ENCODE measurements at regions not wholly inside any gene's neighbourhood (a gene's known extent, or its start where the extent isn't known, plus 50 kb on each side); places are given as distances from the start of the nearest gene placed in this dataset.

- ChIA-PET CTCF (no interaction called here), POLR2A (ENCODE audit: low non-redundant PET) (no interaction called here)
- Histone ChIP-seq H3K36me3 (ENCODE audit: insufficient read depth, low read length, poor library complexity, severe bottlenecking) (no peaks in the 10 kb centered on the region), H3K4me1 (ENCODE audit: insufficient read depth, low read length, poor library complexity, severe bottlenecking) (no peaks in the 10 kb centered on the region), H3K27ac (ENCODE audit: low read depth, low read length, poor library complexity, severe bottlenecking) (no peak overlapping the region), H3K27me3 (replicated peaks; ENCODE audit: insufficient read depth, low read depth, low read length, poor library complexity) (no peaks in the 10 kb centered on the region), H3K4me3 (ENCODE audit: low read depth, low read length, poor library complexity, severe bottlenecking) (no peak overlapping the region), H3K9me3 (ENCODE audit: low read depth, low read length, poor library complexity, severe bottlenecking) (no peaks in the 10 kb centered on the region)
- BruUV-seq (replicated peaks): no TSS peak
- no peak for DNase-seq (ENCODE audit: low spot score)
- intact Hi-C loops (cut with micrococcal nuclease; ENCODE audit: unreplicated experiment): no loop called here
- TF ChIP-seq CTCF (conservative IDR thresholded peaks at IDR 0.05; ENCODE audit: low read depth, low read length) (no peak), EZH2 (IDR thresholded peaks at IDR 0.05; ENCODE audit: borderline replicate concordance, low read depth, low read length, poor library complexity, severe bottlenecking) (no peak)
These were observed 158.6 kb upstream of the RAB6C start for GRCh38 chr2:129820908-129821307.

GRCh38 chr2:129821445-129821844, 158.0 kb upstream of the RAB6C start:
- no peak for DNase-seq (ENCODE audit: low spot score)
- Histone ChIP-seq H3K4me1 (ENCODE audit: insufficient read depth, low read length, poor library complexity, severe bottlenecking) (no peaks in the 10 kb centered on the region), H3K9me3 (ENCODE audit: low read depth, low read length, poor library complexity, severe bottlenecking) (no peaks in the 10 kb centered on the region), H3K27me3 (replicated peaks; ENCODE audit: insufficient read depth, low read depth, low read length, poor library complexity) (no peaks in the 10 kb centered on the region), H3K36me3 (ENCODE audit: insufficient read depth, low read length, poor library complexity, severe bottlenecking) (no peaks in the 10 kb centered on the region), H3K27ac (ENCODE audit: low read depth, low read length, poor library complexity, severe bottlenecking) (no peak overlapping the region), H3K4me3 (ENCODE audit: low read depth, low read length, poor library complexity, severe bottlenecking) (no peak overlapping the region)
- BruUV-seq (replicated peaks): no TSS peak
- ChIA-PET POLR2A (ENCODE audit: low non-redundant PET) (no interaction called here), CTCF (no interaction called here)
- no peak for TF ChIP-seq CTCF (conservative IDR thresholded peaks at IDR 0.05; ENCODE audit: low read depth, low read length)
- no peak for TF ChIP-seq EZH2 (IDR thresholded peaks at IDR 0.05; ENCODE audit: borderline replicate concordance, low read depth, low read length, poor library complexity, severe bottlenecking)
- intact Hi-C loops (cut with micrococcal nuclease; ENCODE audit: unreplicated experiment): no loop called here

GRCh38 chr2:129823044-129823443, 156.4 kb upstream of the RAB6C start:
- intact Hi-C loops (cut with micrococcal nuclease; ENCODE audit: unreplicated experiment): no loop called here

GRCh38 chr2:129827311-129828090, 152.0 kb upstream of the RAB6C start:
- POLR2A ChIA-PET (ENCODE audit: low non-redundant PET): no interaction called here
- no peaks in the 10 kb centered on the region for H3K4me1 ChIP-seq (ENCODE audit: insufficient read depth, low read length, poor library complexity, severe bottlenecking)
- H3K36me3 ChIP-seq (ENCODE audit: insufficient read depth, low read length, poor library complexity, severe bottlenecking): no peaks in the 10 kb centered on the region
- no peak overlapping the region for H3K27ac ChIP-seq (ENCODE audit: low read depth, low read length, poor library complexity, severe bottlenecking)
- TF ChIP-seq EZH2 (IDR thresholded peaks at IDR 0.05; ENCODE audit: borderline replicate concordance, low read depth, low read length, poor library complexity, severe bottlenecking) (no peak), CTCF (conservative IDR thresholded peaks at IDR 0.05; ENCODE audit: low read depth, low read length) (no peak)
- H3K4me3 ChIP-seq (ENCODE audit: low read depth, low read length, poor library complexity, severe bottlenecking): no peak overlapping the region
- DNase-seq (ENCODE audit: low spot score): no peak
- BruUV-seq (replicated peaks): no TSS peak
- peaks cover 13% of the 10 kb centered on the region for H3K9me3 ChIP-seq (ENCODE audit: low read depth, low read length, poor library complexity, severe bottlenecking)
- no peaks in the 10 kb centered on the region for H3K27me3 ChIP-seq (replicated peaks; ENCODE audit: insufficient read depth, low read depth, low read length, poor library complexity)
- intact Hi-C loops (cut with micrococcal nuclease; ENCODE audit: unreplicated experiment): no loop called here
- CTCF ChIA-PET: no interaction called here

More at GRCh38 chr2:129823044-129823443, 156.4 kb upstream of the RAB6C start:
- no peaks in the 10 kb centered on the region for H3K27me3 ChIP-seq (replicated peaks; ENCODE audit: insufficient read depth, low read depth, low read length, poor library complexity)
- TF ChIP-seq EZH2 (IDR thresholded peaks at IDR 0.05; ENCODE audit: borderline replicate concordance, low read depth, low read length, poor library complexity, severe bottlenecking): no peak
- no TSS peak for BruUV-seq (replicated peaks)
- DNase-seq (ENCODE audit: low spot score): no peak
- H3K27ac ChIP-seq (ENCODE audit: low read depth, low read length, poor library complexity, severe bottlenecking): no peak overlapping the region
- H3K4me1 ChIP-seq (ENCODE audit: insufficient read depth, low read length, poor library complexity, severe bottlenecking): no peaks in the 10 kb centered on the region
- H3K9me3 ChIP-seq (ENCODE audit: low read depth, low read length, poor library complexity, severe bottlenecking): no peaks in the 10 kb centered on the region
- POLR2A ChIA-PET (ENCODE audit: low non-redundant PET): no interaction called here
- CTCF ChIA-PET: no interaction called here
- no peak overlapping the region for H3K4me3 ChIP-seq (ENCODE audit: low read depth, low read length, poor library complexity, severe bottlenecking)
- no peaks in the 10 kb centered on the region for H3K36me3 ChIP-seq (ENCODE audit: insufficient read depth, low read length, poor library complexity, severe bottlenecking)

Measured in A673 (cell line).